ENCODE measurements at regions not wholly inside any gene's neighbourhood (a gene's known extent, or its start where the extent isn't known, plus 50 kb on each side); places are given as distances from the start of the nearest gene placed in this dataset.

DNA sequence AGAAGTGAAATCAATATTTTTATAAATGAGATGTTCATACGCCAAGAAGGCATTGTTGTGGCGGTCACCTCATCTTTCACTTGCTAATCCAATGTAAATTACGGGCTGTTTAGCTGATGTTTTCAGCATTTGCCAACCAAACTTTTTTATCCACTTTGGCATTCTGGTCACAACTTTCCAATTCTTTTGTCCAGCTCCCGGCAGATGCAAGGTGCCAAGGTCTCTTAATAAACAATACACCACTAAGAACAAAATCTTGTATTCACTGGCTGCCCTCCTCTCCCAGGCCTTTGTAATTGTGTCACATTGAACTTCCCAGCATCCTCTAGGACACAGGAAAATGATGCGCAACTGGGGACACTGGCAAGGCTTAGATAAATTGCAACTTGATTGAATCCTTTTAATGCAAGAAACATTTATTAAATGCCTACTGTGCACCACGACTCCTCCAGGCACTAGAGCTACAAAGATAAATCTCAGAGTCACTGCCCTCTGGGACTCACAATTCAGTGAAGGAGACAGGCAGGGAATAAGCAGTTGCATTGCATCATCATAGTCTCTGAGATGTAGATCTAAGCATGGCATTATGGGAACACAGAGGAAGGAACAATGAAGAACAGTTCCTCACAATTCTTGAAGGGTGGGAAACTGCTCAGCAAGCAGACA lies 165.4 kb upstream of the C16orf82 start:
- Histone ChIP-seq H3K36me3 (ENCODE audit: insufficient read depth) (no peaks in the 10 kb centered on the region), H4K20me1 (ENCODE audit: insufficient read depth) (no peaks in the 10 kb centered on the region), H3K4me3 (IDR thresholded peaks at IDR 0.05; ENCODE audit: insufficient read depth, low read depth, low read length) (no peak overlapping the region), H3K4me1 (ENCODE audit: low read depth, poor library complexity, severe bottlenecking) (no peaks in the 10 kb centered on the region), H2AFZ (ENCODE audit: low read depth) (no peak overlapping the region), H3K27me3 (ENCODE audit: insufficient read depth, low read depth) (no peaks in the 10 kb centered on the region), H3K9ac (no peak overlapping the region), H3K4me2 (no peak overlapping the region), H3K79me2 (ENCODE audit: insufficient read depth, low read depth) (no peaks in the 10 kb centered on the region), H3K27ac (no peak overlapping the region)
- TF ChIP-seq, protein P1, sequence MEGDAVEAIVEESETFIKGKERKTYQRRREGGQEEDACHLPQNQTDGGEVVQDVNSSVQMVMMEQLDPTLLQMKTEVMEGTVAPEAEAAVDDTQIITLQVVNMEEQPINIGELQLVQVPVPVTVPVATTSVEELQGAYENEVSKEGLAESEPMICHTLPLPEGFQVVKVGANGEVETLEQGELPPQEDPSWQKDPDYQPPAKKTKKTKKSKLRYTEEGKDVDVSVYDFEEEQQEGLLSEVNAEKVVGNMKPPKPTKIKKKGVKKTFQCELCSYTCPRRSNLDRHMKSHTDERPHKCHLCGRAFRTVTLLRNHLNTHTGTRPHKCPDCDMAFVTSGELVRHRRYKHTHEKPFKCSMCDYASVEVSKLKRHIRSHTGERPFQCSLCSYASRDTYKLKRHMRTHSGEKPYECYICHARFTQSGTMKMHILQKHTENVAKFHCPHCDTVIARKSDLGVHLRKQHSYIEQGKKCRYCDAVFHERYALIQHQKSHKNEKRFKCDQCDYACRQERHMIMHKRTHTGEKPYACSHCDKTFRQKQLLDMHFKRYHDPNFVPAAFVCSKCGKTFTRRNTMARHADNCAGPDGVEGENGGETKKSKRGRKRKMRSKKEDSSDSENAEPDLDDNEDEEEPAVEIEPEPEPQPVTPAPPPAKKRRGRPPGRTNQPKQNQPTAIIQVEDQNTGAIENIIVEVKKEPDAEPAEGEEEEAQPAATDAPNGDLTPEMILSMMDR (conservative IDR thresholded peaks at IDR 0.05; ENCODE audit: low read depth, low read length) = no peak

GRCh38 chr16:26901983-26902382 lies 164.7 kb upstream of the C16orf82 start:
- Histone ChIP-seq H3K27me3 (ENCODE audit: insufficient read depth, low read depth) (no peaks in the 10 kb centered on the region), H3K9ac (no peak overlapping the region), H3K79me2 (ENCODE audit: insufficient read depth, low read depth) (no peaks in the 10 kb centered on the region), H3K27ac (no peak overlapping the region), H3K4me2 (no peak overlapping the region), H3K4me1 (ENCODE audit: low read depth, poor library complexity, severe bottlenecking) (no peaks in the 10 kb centered on the region), H4K20me1 (ENCODE audit: insufficient read depth) (no peaks in the 10 kb centered on the region), H3K4me3 (IDR thresholded peaks at IDR 0.05; ENCODE audit: insufficient read depth, low read depth, low read length) (no peak overlapping the region), H2AFZ (ENCODE audit: low read depth) (no peak overlapping the region), H3K36me3 (ENCODE audit: insufficient read depth) (no peaks in the 10 kb centered on the region)
- TF ChIP-seq, protein P1 (conservative IDR thresholded peaks at IDR 0.05; ENCODE audit: low read depth, low read length) = no peak

- Histone ChIP-seq H3K27ac (no peak overlapping the region), H3K4me1 (ENCODE audit: low read depth, poor library complexity, severe bottlenecking) (no peaks in the 10 kb centered on the region), H3K4me3 (IDR thresholded peaks at IDR 0.05; ENCODE audit: insufficient read depth, low read depth, low read length) (no peak overlapping the region), H4K20me1 (ENCODE audit: insufficient read depth) (no peaks in the 10 kb centered on the region), H3K4me2 (no peak overlapping the region), H3K79me2 (ENCODE audit: insufficient read depth, low read depth) (no peaks in the 10 kb centered on the region), H3K27me3 (ENCODE audit: insufficient read depth, low read depth) (no peaks in the 10 kb centered on the region), H2AFZ (ENCODE audit: low read depth) (no peak overlapping the region), H3K36me3 (ENCODE audit: insufficient read depth) (no peaks in the 10 kb centered on the region), H3K9ac (no peak overlapping the region)
- TF ChIP-seq, protein P1 (conservative IDR thresholded peaks at IDR 0.05; ENCODE audit: low read depth, low read length) = no peak
Observed at GRCh38 chr16:26905336-26905735, 161.4 kb upstream of the C16orf82 start.

DNA sequence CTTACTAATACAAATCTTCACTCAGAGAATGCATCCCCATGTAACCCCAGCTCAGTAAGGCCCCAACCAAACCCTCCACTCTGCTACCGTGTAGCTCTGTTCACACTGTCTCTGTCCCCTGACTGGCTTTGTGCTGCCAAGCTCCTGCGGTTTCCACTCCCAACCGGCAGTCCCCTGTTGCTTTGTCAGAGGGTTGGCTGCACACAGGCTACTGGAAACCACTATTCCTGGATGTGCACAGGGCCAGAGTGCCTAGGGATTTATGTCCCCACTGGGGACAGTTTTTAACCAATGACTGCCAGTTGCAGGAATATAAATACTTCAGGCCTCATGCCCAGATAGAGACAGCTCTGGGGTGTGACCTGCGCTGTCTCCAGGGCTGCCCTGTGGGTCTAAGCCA lies 157.1 kb upstream of the C16orf82 start:
- Histone ChIP-seq H3K79me2 (ENCODE audit: insufficient read depth, low read depth) (no peaks in the 10 kb centered on the region), H3K27me3 (ENCODE audit: insufficient read depth, low read depth) (no peaks in the 10 kb centered on the region), H3K4me3 (IDR thresholded peaks at IDR 0.05; ENCODE audit: insufficient read depth, low read depth, low read length) (no peak overlapping the region), H4K20me1 (ENCODE audit: insufficient read depth) (no peaks in the 10 kb centered on the region), H3K4me2 (no peak overlapping the region), H3K9ac (no peak overlapping the region), H2AFZ (ENCODE audit: low read depth) (no peak overlapping the region), H3K4me1 (ENCODE audit: low read depth, poor library complexity, severe bottlenecking) (no peaks in the 10 kb centered on the region), H3K36me3 (ENCODE audit: insufficient read depth) (no peaks in the 10 kb centered on the region), H3K27ac (no peak overlapping the region)
- TF ChIP-seq, protein P1 (conservative IDR thresholded peaks at IDR 0.05; ENCODE audit: low read depth, low read length) = no peak
